ENCODE measurements at regions not wholly inside any gene's neighbourhood (a gene's known extent, or its start where the extent isn't known, plus 50 kb on each side); places are given as distances from the start of the nearest gene placed in this dataset.

DNA sequence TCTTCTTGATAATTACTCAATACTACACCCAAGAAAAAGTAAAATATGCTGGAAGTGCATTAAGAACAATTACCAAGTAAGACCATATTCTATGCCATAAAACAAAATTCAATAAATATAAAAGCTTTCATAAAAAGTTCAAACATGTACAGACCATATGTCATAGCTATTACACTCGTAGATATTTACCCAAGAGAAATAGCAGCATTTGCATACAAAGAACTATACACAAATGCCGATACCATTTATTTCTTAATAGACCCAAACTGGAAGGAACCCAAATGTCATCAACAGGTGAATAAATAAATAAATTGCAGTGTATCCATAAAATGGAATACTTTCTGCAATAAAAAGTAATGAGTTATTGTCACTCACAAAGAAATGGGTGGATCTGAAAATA, 78.3 kb upstream of the SLC16A7 start:
- no peaks in the 10 kb centered on the region for H3K27me3 ChIP-seq
- no peaks in the 10 kb centered on the region for H3K4me1 ChIP-seq
- no peak for DNase-seq
- no peaks in the 10 kb centered on the region for H3K9me3 ChIP-seq
- intact Hi-C loops (cut with DNase I; ENCODE audit: low total_unique reads): no loop called here
- H3K4me3 ChIP-seq: no peak overlapping the region
- H3K27ac ChIP-seq: no peak overlapping the region
- WGBS, 5 donors: 73 to 83% (median 80%) methylated on average over 2 of the region's 2 CpGs
- no peaks in the 10 kb centered on the region for H3K36me3 ChIP-seq
- TF ChIP-seq EP300 (IDR thresholded peaks at IDR 0.05) (no peak), POLR2A (IDR thresholded peaks at IDR 0.05) (no peak), POLR2AphosphoS5 (IDR thresholded peaks at IDR 0.05) (no peak)

- TF ChIP-seq POLR2AphosphoS5 (IDR thresholded peaks at IDR 0.05): no peak
- no peak for TF ChIP-seq POLR2A (IDR thresholded peaks at IDR 0.05)
- no peak for TF ChIP-seq EP300 (IDR thresholded peaks at IDR 0.05)
- H3K27me3 ChIP-seq: no peaks in the 10 kb centered on the region
- DNase-seq: peak in 1 of 2 donors; percentile 2
- H3K27ac ChIP-seq: no peak overlapping the region
- no peaks in the 10 kb centered on the region for H3K9me3 ChIP-seq
- intact Hi-C loops (cut with DNase I; ENCODE audit: low total_unique reads): no loop called here
- no peak overlapping the region for H3K4me3 ChIP-seq
- H3K36me3 ChIP-seq: no peaks in the 10 kb centered on the region
- WGBS, 5 donors: 19 to 55% (median 36%) methylated on average over 1 of the region's 1 CpG
- H3K4me1 ChIP-seq: peaks cover 0 to 10% (median 0%) of the 10 kb centered on the region in 4 donors
Measured at GRCh38 chr12:59500915-59501314, 94.9 kb upstream of the SLC16A7 start.

GRCh38 chr12:59500335-59500734, 95.5 kb upstream of the SLC16A7 start:
- Histone ChIP-seq H3K27me3 (no peaks in the 10 kb centered on the region), H3K9me3 (no peaks in the 10 kb centered on the region), H3K4me3 (no peak overlapping the region)

GRCh38 chr12:59499774-59500173, 96.1 kb upstream of the SLC16A7 start:
- intact Hi-C loops (cut with DNase I; ENCODE audit: low total_unique reads): no loop called here
- H3K36me3 ChIP-seq: no peaks in the 10 kb centered on the region
- H3K4me3 ChIP-seq: no peak overlapping the region
- DNase-seq: no peak
- no peak overlapping the region for H3K27ac ChIP-seq
- peaks cover 0 to 10% (median 0%) of the 10 kb centered on the region in 4 donors for H3K4me1 ChIP-seq
- WGBS, 5 donors: 75 to 82% (median 79%) methylated on average over 1 of the region's 1 CpG
- TF ChIP-seq CTCF (IDR thresholded peaks at IDR 0.05) (no peak), POLR2A (IDR thresholded peaks at IDR 0.05) (no peak), POLR2AphosphoS5 (IDR thresholded peaks at IDR 0.05) (no peak), EP300 (IDR thresholded peaks at IDR 0.05) (no peak)
- H3K27me3 ChIP-seq: no peaks in the 10 kb centered on the region
- H3K9me3 ChIP-seq: no peaks in the 10 kb centered on the region

More at GRCh38 chr12:59500335-59500734, 95.5 kb upstream of the SLC16A7 start:
- no peak for DNase-seq
- Histone ChIP-seq H3K4me1 (peaks cover 0 to 10% (median 0%) of the 10 kb centered on the region in 4 donors), H3K36me3 (no peaks in the 10 kb centered on the region), H3K27ac (no peak overlapping the region)
- WGBS, 5 donors: 82 to 92% (median 84%) methylated on average over 1 of the region's 1 CpG
- TF ChIP-seq POLR2AphosphoS5 (IDR thresholded peaks at IDR 0.05) (no peak), EP300 (IDR thresholded peaks at IDR 0.05) (no peak), POLR2A (IDR thresholded peaks at IDR 0.05) (no peak), CTCF (IDR thresholded peaks at IDR 0.05) (no peak)
- intact Hi-C loops (cut with DNase I; ENCODE audit: low total_unique reads): no loop called here

DNA sequence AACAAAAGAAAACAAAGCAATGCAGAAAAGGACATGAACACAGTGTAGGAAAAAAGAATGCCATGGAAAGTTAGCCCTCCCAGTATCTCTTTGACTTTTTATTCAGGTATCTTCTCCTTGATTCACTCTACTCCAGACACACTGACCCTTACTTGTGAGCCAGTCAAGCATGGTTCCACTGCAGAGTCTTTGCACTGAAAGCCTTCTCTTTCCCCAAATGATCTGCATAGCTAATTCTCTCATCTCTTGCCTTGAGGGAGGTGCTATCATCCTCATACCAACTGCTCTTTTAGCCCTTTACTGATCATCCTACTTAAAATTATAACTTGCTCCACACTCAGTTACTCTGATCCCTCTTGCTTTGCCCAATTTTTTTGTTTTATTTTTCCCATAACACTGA, 101.2 kb upstream of the SLC16A7 start:
- no peaks in the 10 kb centered on the region for H3K36me3 ChIP-seq
- H3K4me1 ChIP-seq: no peaks in the 10 kb centered on the region
- no peak overlapping the region for H3K27ac ChIP-seq
- no peak for TF ChIP-seq EP300 (IDR thresholded peaks at IDR 0.05)
- no peak for TF ChIP-seq CTCF (IDR thresholded peaks at IDR 0.05)
- no peak for TF ChIP-seq POLR2AphosphoS5 (IDR thresholded peaks at IDR 0.05)
- no peak for TF ChIP-seq POLR2A (IDR thresholded peaks at IDR 0.05)
- no peaks in the 10 kb centered on the region for H3K9me3 ChIP-seq
- intact Hi-C loops (cut with DNase I; ENCODE audit: low total_unique reads): no loop called here
- no peaks in the 10 kb centered on the region for H3K27me3 ChIP-seq
- no peak for DNase-seq
- no peak overlapping the region for H3K4me3 ChIP-seq

All from stomach (tissue), 8 donors.